ENCODE measurements at regions not wholly inside any gene's neighbourhood (a gene's known extent, or its start where the extent isn't known, plus 50 kb on each side); places are given as distances from the start of the nearest gene placed in this dataset.
"Not testable (repeated sequence)": the region's sequence is repeated elsewhere in the genome, so short reads cannot be mapped to it uniquely, and the experiment has no call there.

DNA sequence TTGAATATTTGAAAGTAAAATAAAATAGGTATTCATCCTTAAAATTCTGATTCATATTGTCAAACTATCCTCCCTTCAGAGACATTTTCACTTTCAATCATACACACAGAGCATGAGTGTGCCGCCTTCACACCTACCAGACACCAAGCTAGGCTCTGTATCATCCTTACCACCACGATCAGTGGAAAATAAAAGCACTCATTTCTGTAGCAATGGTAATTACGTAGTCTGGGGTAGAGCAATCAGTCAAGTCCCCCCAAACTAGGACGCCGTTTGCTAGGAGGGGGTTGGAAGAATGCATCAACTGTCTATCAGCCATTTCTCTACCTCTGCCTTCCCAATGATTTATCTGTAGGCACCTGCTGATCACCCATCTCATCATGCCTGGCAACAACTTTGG, 84.6 kb upstream of the GRIN2A start:
- H2AFZ ChIP-seq: no peak overlapping the region
- no peak for DNase-seq
- H3K4me1 ChIP-seq (ENCODE audit: insufficient read depth): no peaks in the 10 kb centered on the region
- H3F3A ChIP-seq (ENCODE audit: insufficient read depth): no peaks in the 10 kb centered on the region
- H3K9me3 ChIP-seq (ENCODE audit: low read depth): no peaks in the 10 kb centered on the region
- no peaks in the 10 kb centered on the region for H3K9me2 ChIP-seq (ENCODE audit: insufficient read depth)
- no peak overlapping the region for H3K27ac ChIP-seq
- H3K4me3 ChIP-seq: no peak overlapping the region
- H3K27me3 ChIP-seq (replicated peaks; ENCODE audit: insufficient read depth): no peaks in the 10 kb centered on the region
- TF ChIP-seq EZH2phosphoT487 (IDR thresholded peaks at IDR 0.05; ENCODE audit: insufficient read depth, low read depth) (no peak), EZH2 (IDR thresholded peaks at IDR 0.05; ENCODE audit: insufficient read depth, poor library complexity, severe bottlenecking) (no peak)
- H3K4me2 ChIP-seq (ENCODE audit: unreplicated experiment): no peak overlapping the region
- no peak overlapping the region for H3K9ac ChIP-seq
- H4K20me1 ChIP-seq (ENCODE audit: insufficient read depth): no peaks in the 10 kb centered on the region
- WGBS, 2 experiments (ENCODE audit: low coverage in 1 of 2, low lambda C conversion rate in 2 of 2, missing lambda C conversion rate in 2 of 2): 40 to 45% methylated on average over 5 of the region's 5 CpGs
- H3K36me3 ChIP-seq (ENCODE audit: low read depth): no peaks in the 10 kb centered on the region
- no peaks in the 10 kb centered on the region for H3K79me2 ChIP-seq (ENCODE audit: insufficient read depth)
- in situ Hi-C loops (cut with MboI): loop anchor here (10.0 to 25.0 kb wide), 3 partner anchors 220 to 645 kb away; no protein-coding TSS in a partner anchor

GRCh38 chr16:10269632-10270031, 87.4 kb upstream of the GRIN2A start:
- Histone ChIP-seq H4K20me1 (ENCODE audit: insufficient read depth) (no peaks in the 10 kb centered on the region), H3K9me2 (ENCODE audit: insufficient read depth) (no peaks in the 10 kb centered on the region), H3K4me3 (no peak overlapping the region), H3K4me1 (ENCODE audit: insufficient read depth) (no peaks in the 10 kb centered on the region), H3K79me2 (ENCODE audit: insufficient read depth) (no peaks in the 10 kb centered on the region), H3K4me2 (ENCODE audit: unreplicated experiment) (no peak overlapping the region), H2AFZ (no peak overlapping the region), H3K36me3 (ENCODE audit: low read depth) (no peaks in the 10 kb centered on the region), H3K9me3 (ENCODE audit: low read depth) (no peaks in the 10 kb centered on the region), H3K27ac (no peak overlapping the region), H3K9ac (no peak overlapping the region), H3K27me3 (replicated peaks; ENCODE audit: insufficient read depth) (no peaks in the 10 kb centered on the region), H3F3A (ENCODE audit: insufficient read depth) (no peaks in the 10 kb centered on the region)
- DNase-seq: no peak
- in situ Hi-C loops (cut with MboI): loop anchor here (10.0 to 25.0 kb wide), 3 partner anchors 218 to 643 kb away; no protein-coding TSS in a partner anchor
- WGBS, 2 experiments (ENCODE audit: low coverage in 1 of 2, low lambda C conversion rate in 2 of 2, missing lambda C conversion rate in 2 of 2): 8 to 29% methylated on average over 1 of the region's 1 CpG
- TF ChIP-seq EZH2phosphoT487 (IDR thresholded peaks at IDR 0.05; ENCODE audit: insufficient read depth, low read depth): no peak
- no peak for TF ChIP-seq EZH2 (IDR thresholded peaks at IDR 0.05; ENCODE audit: insufficient read depth, poor library complexity, severe bottlenecking)

DNA sequence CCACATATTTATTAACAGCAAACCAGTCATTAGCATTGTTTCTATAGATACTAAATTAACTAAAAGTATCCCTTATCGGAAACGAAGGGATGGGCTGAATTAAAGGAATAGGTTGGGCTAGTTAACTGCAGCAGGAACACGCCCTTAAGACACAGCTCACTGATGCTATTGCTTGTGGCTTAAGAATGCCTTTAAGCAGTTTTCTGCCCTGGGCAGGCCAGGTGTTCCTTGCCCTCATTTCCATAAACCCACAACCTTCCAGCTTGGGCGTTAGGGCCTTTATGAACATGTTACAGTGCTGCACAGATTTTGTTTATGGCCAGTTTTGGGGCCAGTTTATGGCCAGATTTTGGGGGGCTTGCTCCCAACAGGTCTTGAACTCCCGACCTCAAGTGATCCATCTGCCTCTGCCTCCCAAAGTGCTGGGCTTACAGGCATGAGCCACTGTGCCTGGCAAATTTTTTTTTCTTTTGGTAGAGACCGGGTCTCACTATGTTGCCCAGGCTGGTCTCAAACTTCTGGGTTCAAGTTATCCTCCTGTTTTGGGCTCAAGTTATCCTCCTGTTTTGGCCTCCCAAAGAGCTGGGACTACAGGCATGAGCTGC, 90.1 kb upstream of the GRIN2A start:
- not testable (repeated sequence) for H3K9ac ChIP-seq; DNase-seq; H2AFZ ChIP-seq; H3K4me3 ChIP-seq; H3K27me3 ChIP-seq (replicated peaks; ENCODE audit: insufficient read depth); H3K9me3 ChIP-seq (ENCODE audit: low read depth); H4K20me1 ChIP-seq (ENCODE audit: insufficient read depth); H3K36me3 ChIP-seq (ENCODE audit: low read depth); H3K27ac ChIP-seq; H3F3A ChIP-seq (ENCODE audit: insufficient read depth); H3K4me2 ChIP-seq (ENCODE audit: unreplicated experiment); H3K79me2 ChIP-seq (ENCODE audit: insufficient read depth); H3K9me2 ChIP-seq (ENCODE audit: insufficient read depth); H3K4me1 ChIP-seq (ENCODE audit: insufficient read depth)
- WGBS, 2 experiments (ENCODE audit: low coverage in 1 of 2, low lambda C conversion rate in 2 of 2, missing lambda C conversion rate in 2 of 2): 46 to 49% methylated on average over 6 of the region's 6 CpGs
- in situ Hi-C loops (cut with MboI): loop anchor here (25.0 kb wide), 2 partner anchors 215 to 640 kb away; no protein-coding TSS in a partner anchor

GRCh38 chr16:10275214-10275996, 93.2 kb upstream of the GRIN2A start:
- H4K20me1 ChIP-seq (ENCODE audit: insufficient read depth); H3F3A ChIP-seq (ENCODE audit: insufficient read depth); H3K79me2 ChIP-seq (ENCODE audit: insufficient read depth); H3K9me3 ChIP-seq (ENCODE audit: low read depth); H3K27ac ChIP-seq; H3K4me3 ChIP-seq; H3K36me3 ChIP-seq (ENCODE audit: low read depth); H2AFZ ChIP-seq; in situ Hi-C loops (cut with MboI); H3K4me2 ChIP-seq (ENCODE audit: unreplicated experiment); DNase-seq; H3K9me2 ChIP-seq (ENCODE audit: insufficient read depth); H3K27me3 ChIP-seq (replicated peaks; ENCODE audit: insufficient read depth); H3K9ac ChIP-seq; H3K4me1 ChIP-seq (ENCODE audit: insufficient read depth): not testable (repeated sequence)
- 44 to 45% methylated on average over 13 of the region's 13 CpGs for WGBS, 2 experiments (ENCODE audit: low coverage in 1 of 2, low lambda C conversion rate in 2 of 2, missing lambda C conversion rate in 2 of 2)

All from GM23248 (cell line).